Cardiac fibroblast (primary cell): ENCODE measurements at regions not wholly inside any gene's neighbourhood (a gene's known extent, or its start where the extent isn't known, plus 50 kb on each side); places are given as distances from the start of the nearest gene placed in this dataset.

ENCODE experiments used
- DNase-seq, 2 donors: peaks; one replicate each; pipeline versions ENCODE4 v3.0.0 to v3.0.0-alpha.2; 2010; ENCODE audit warnings: low read depth in 2 of 2
- H3K4me3 ChIP-seq, 2 donors: replicated peaks in 1 of 2; 1 replicate in 1 of 2; 2 replicates in 1 of 2; pipeline ENCODE4 v1.5.1; 2011; ENCODE audit warnings: low read depth in 2 of 2, low read length in 2 of 2, mild to moderate bottlenecking in 2 of 2, moderate library complexity in 1 of 2
- CTCF ChIP-seq: IDR thresholded peaks from one replicate; pipeline ENCODE4 v1.5.1; 2011; ENCODE audit warnings: low read depth, mild to moderate bottlenecking, low read length, inconsistent platforms

- no peak overlapping the region for H3K4me3 ChIP-seq
- no peak for DNase-seq
- no peak for TF ChIP-seq CTCF
These were observed 875.3 kb upstream of the SLITRK5 start for GRCh38 chr13:86795858-86796257.

- no peak for TF ChIP-seq CTCF
- no peak for DNase-seq
- no peak overlapping the region for H3K4me3 ChIP-seq
These were observed 860.8 kb upstream of the SLITRK5 start for GRCh38 chr13:86810361-86810760.

- no peak overlapping the region for H3K4me3 ChIP-seq
- DNase-seq = no peak
- TF ChIP-seq CTCF = no peak
These were observed 858.0 kb upstream of the SLITRK5 start for GRCh38 chr13:86813198-86813597.

- no peak overlapping the region for H3K4me3 ChIP-seq
- no peak for DNase-seq
- no peak for TF ChIP-seq CTCF
These were observed 845.8 kb upstream of the SLITRK5 start for GRCh38 chr13:86825410-86825809.

GRCh38 chr13:86826232-86826631 is 844.9 kb upstream of the SLITRK5 start:
- H3K4me3 ChIP-seq = no peak overlapping the region
- no peak for TF ChIP-seq CTCF
- DNase-seq = no peak

- DNase-seq = no peak
- no peak overlapping the region for H3K4me3 ChIP-seq
- no peak for TF ChIP-seq CTCF
These were observed 841.1 kb upstream of the SLITRK5 start for GRCh38 chr13:86830046-86830445.

GRCh38 chr13:86831084-86831483 is 840.1 kb upstream of the SLITRK5 start:
- no peak overlapping the region for H3K4me3 ChIP-seq
- no peak for DNase-seq
- TF ChIP-seq CTCF = no peak
